ENCODE measurements at regions not wholly inside any gene's neighbourhood (a gene's known extent, or its start where the extent isn't known, plus 50 kb on each side); places are given as distances from the start of the nearest gene placed in this dataset.

GRCh38 chr5:42962124-42962523, 78.0 kb downstream of the ANXA2R start:
- no peak for TF ChIP-seq CTCF (IDR thresholded peaks at IDR 0.05)
- TF ChIP-seq POLR2A (IDR thresholded peaks at IDR 0.05): no peak

All from thyroid gland (tissue), 4 donors.